GM12878 (cell line): ENCODE measurements at regions not wholly inside any gene's neighbourhood (a gene's known extent, or its start where the extent isn't known, plus 50 kb on each side); places are given as distances from the start of the nearest gene placed in this dataset.

Experiments
- ATAC-seq: fragments of 200-7000 bp; cut with Tn5 transposase; 3 replicates; pipeline ENCODE4 v1.9.1; 2020; ENCODE audit warnings: mild to moderate bottlenecking, moderate library complexity
- BruUV-seq: library from RNA; stranded (reverse); fragments of 400-500 nt; replicated peaks from 2 replicates; lab custom pipeline; 2021; lab: Mats Ljungman, UMichigan
- CTCF ChIA-PET: fragments of 300-600 bp; sonication (Branson Sonifier 250); formaldehyde crosslinking; extraction: SDS; loops from one replicate; lab custom pipeline; 2021; ENCODE audit warnings: inconsistent platforms; lab: Yijun Ruan, JAX
- POLR2A ChIA-PET: fragments of 350-600 bp; formaldehyde crosslinking; extraction: SDS; loops from one replicate; lab custom pipeline; 2021; ENCODE audit warnings: inconsistent platforms; lab: Charles Lee
- RAD21 ChIA-PET: fragments of 300-600 bp; sonication (Branson Sonifier 250); formaldehyde crosslinking; loops from one replicate; lab custom pipeline; 2023; ENCODE audit warnings: antibody characterized with exemption; ENCODE audit not compliant: unreplicated experiment; lab: Charles Lee
- SMC1A ChIA-PET: fragments of 300-600 bp; sonication (Branson Sonifier 250); formaldehyde crosslinking; loops from one replicate; lab custom pipeline; 2023; ENCODE audit not compliant: unreplicated experiment, uncharacterized antibody; lab: Charles Lee
- DNase-seq: peaks from one replicate; pipeline ENCODE4 v3.0.0-alpha.2; 2011; ENCODE audit warnings: low read depth, low spot score
- FAIRE-seq: peaks from 3 replicates; lab custom pipeline; 2011; peaks lifted over from hg19 to GRCh38; lab: Jason Lieb, UNC
- H2AFZ ChIP-seq: 2 replicates; pipeline ENCODE4 v1.6.0; 2011; ENCODE audit warnings: low read depth, low read length, control low read depth; ENCODE audit not compliant: control insufficient read depth
- H3K27ac ChIP-seq: 2 replicates; pipeline ENCODE4 v1.5.1; 2011; ENCODE audit warnings: control low read depth; ENCODE audit not compliant: control insufficient read depth, insufficient read depth
- H3K27me3 ChIP-seq, 2 experiments: replicated peaks in 1 of 2; 2 replicates each; pipeline versions ENCODE4 v1.6.0 to v1.6.1; 2011; ENCODE audit warnings: low read length in 1 of 2; ENCODE audit not compliant: control insufficient read depth in 2 of 2, insufficient read depth in 2 of 2
- H3K36me3 ChIP-seq, 2 experiments: 2 replicates each; pipeline ENCODE4 v1.5.1; 2011; ENCODE audit warnings: low read length in 1 of 2; ENCODE audit not compliant: control insufficient read depth in 2 of 2, insufficient read depth in 2 of 2
- H3K4me1 ChIP-seq: 2 replicates; pipeline ENCODE4 v1.6.1; 2011; ENCODE audit warnings: mild to moderate bottlenecking, low read length, moderate library complexity, mixed read lengths; ENCODE audit not compliant: control insufficient read depth, insufficient read depth
- H3K4me2 ChIP-seq: 2 replicates; pipeline ENCODE4 v1.6.0; 2011; ENCODE audit warnings: control low read depth; ENCODE audit not compliant: control insufficient read depth, insufficient read depth
- H3K4me3 ChIP-seq: fragments of 200-600 bp; sonication (generic); 2 replicates; pipeline ENCODE4 v1.5.1; 2016
- H3K79me2 ChIP-seq: 2 replicates; pipeline ENCODE4 v1.6.0; 2011; ENCODE audit warnings: low read length; ENCODE audit not compliant: control insufficient read depth, insufficient read depth
- H3K9ac ChIP-seq: 2 replicates; pipeline ENCODE4 v1.8.0; 2011; ENCODE audit warnings: low read length, control low read depth, mixed read lengths; ENCODE audit not compliant: control insufficient read depth, insufficient read depth
- H3K9me3 ChIP-seq: replicated peaks from 3 replicates; pipeline ENCODE4 v1.5.1; 2011; ENCODE audit warnings: mild to moderate bottlenecking, low read length; ENCODE audit not compliant: control insufficient read depth, insufficient read depth
- H4K20me1 ChIP-seq: 2 replicates; pipeline ENCODE4 v1.6.0; 2011; ENCODE audit not compliant: control insufficient read depth, insufficient read depth
- BACH1 ChIP-seq: fragments of 450-650 bp; IDR thresholded peaks from 2 replicates; pipeline ENCODE4 v1.6.1; 2017; ENCODE audit warnings: mild to moderate bottlenecking, borderline replicate concordance
- FOXK2 ChIP-seq: fragments of 450-650 bp; IDR thresholded peaks from 2 replicates; pipeline ENCODE4 v1.6.1; 2017; ENCODE audit warnings: mild to moderate bottlenecking, moderate library complexity
- HDGF ChIP-seq: fragments of 450-650 bp; IDR thresholded peaks from 2 replicates; pipeline ENCODE4 v1.6.1; 2016; ENCODE audit warnings: antibody characterized with exemption
- MTA2 ChIP-seq: fragments of 450-650 bp; IDR thresholded peaks from 2 replicates; pipeline ENCODE4 v1.6.1; 2016; ENCODE audit warnings: low read depth, mild to moderate bottlenecking, moderate library complexity
- NFXL1 ChIP-seq: fragments of 450-650 bp; IDR thresholded peaks from 2 replicates; pipeline ENCODE4 v1.6.1; 2017; ENCODE audit warnings: antibody characterized with exemption, mild to moderate bottlenecking, borderline replicate concordance
- NR2F1 ChIP-seq: fragments of 450-650 bp; conservative IDR thresholded peaks from 2 replicates; pipeline ENCODE4 v1.6.1; 2017; ENCODE audit warnings: mild to moderate bottlenecking
- PML ChIP-seq: IDR thresholded peaks from 2 replicates; pipeline ENCODE4 v1.6.1; 2012; ENCODE audit warnings: low read length, inconsistent platforms
- POLR2A ChIP-seq: IDR thresholded peaks from 2 replicates; pipeline ENCODE4 v1.6.1; 2011; ENCODE audit warnings: low read depth, mild to moderate bottlenecking, low read length
- SREBF1 ChIP-seq: IDR thresholded peaks from 2 replicates; pipeline ENCODE4 v1.6.1; 2012; ENCODE audit warnings: mild to moderate bottlenecking, low read length
- SREBF2 ChIP-seq: IDR thresholded peaks from 2 replicates; pipeline ENCODE4 v1.6.1; 2012; ENCODE audit warnings: mild to moderate bottlenecking, low read length
- SUPT20H ChIP-seq: IDR thresholded peaks from 2 replicates; pipeline ENCODE4 v1.6.1; 2011; ENCODE audit warnings: low read depth, mild to moderate bottlenecking, low read length, moderate library complexity, borderline replicate concordance; ENCODE audit not compliant: control insufficient read depth
- SUZ12 ChIP-seq: fragments of 200-600 bp; sonication (generic); IDR thresholded peaks from one replicate; pipeline ENCODE4 v1.6.1; 2018; ENCODE audit warnings: antibody characterized with exemption, mild to moderate bottlenecking; ENCODE audit not compliant: unreplicated experiment
- TARDBP ChIP-seq: IDR thresholded peaks from 2 replicates; pipeline ENCODE4 v1.6.1; 2016; ENCODE audit warnings: borderline replicate concordance
- USF2 ChIP-seq: IDR thresholded peaks from 2 replicates; pipeline ENCODE4 v1.6.1; 2011; ENCODE audit warnings: low read depth, low read length, improper control_type of control experiment, borderline replicate concordance
- YY1 ChIP-seq: IDR thresholded peaks from 2 replicates; pipeline ENCODE4 v1.6.1; 2011; ENCODE audit warnings: low read depth, mild to moderate bottlenecking, low read length
- ZNF622 ChIP-seq: fragments of 450-650 bp; IDR thresholded peaks from 2 replicates; pipeline ENCODE4 v1.6.1; 2017; ENCODE audit warnings: mild to moderate bottlenecking, inconsistent platforms
- WGBS: methylation state at CpG from one replicate; pipeline ENCODE4 v1.1.6; 2016; ENCODE audit warnings: low lambda C conversion rate; ENCODE audit not compliant: insufficient replicate concordance, insufficient coverage; ENCODE audit errors: missing lambda C conversion rate; 5-methylcytosine and 5-hydroxymethylcytosine counted together
- in situ Hi-C: fragments of 300-500 bp; cut with MboI; formaldehyde crosslinking; loops from 9 replicates; pipeline ENCODE4 v1.14.3; 2018; ENCODE audit warnings: mixed read lengths
- intact Hi-C: fragments of 100-400 bp; cut with micrococcal nuclease; formaldehyde crosslinking; loops from one replicate; pipeline ENCODE4 v1.14.2; 2022; ENCODE audit not compliant: unreplicated experiment

GRCh38 chr3:191521055-191521454, 60.1 kb downstream of the PYDC2 start (continued):
- TF ChIP-seq SUZ12 (no peak), NR2F1 (no peak), SUPT20H (no peak), FOXK2 (no peak), SREBF2 (no peak)

GRCh38 chr3:191523148-191523547, 62.2 kb downstream of the PYDC2 start:
- no peak overlapping the region for H3K9ac ChIP-seq
- H3K79me2 ChIP-seq = no peaks in the 10 kb centered on the region
- DNase-seq (no peak), FAIRE-seq (no peak), ATAC-seq (no peak)
- no peaks in the 10 kb centered on the region for H3K36me3 ChIP-seq
- in situ Hi-C loops = no loop called here
- TF ChIP-seq YY1 (no peak), USF2 (no peak), MTA2 (no peak), BACH1 (no peak), NFXL1 (no peak), PML (no peak), HDGF (no peak), ZNF622 (no peak), SREBF1 (no peak), POLR2A (no peak), TARDBP (no peak)
- no peak overlapping the region for H2AFZ ChIP-seq
- H3K4me3 ChIP-seq = no peak overlapping the region
- H3K4me1 ChIP-seq = no peaks in the 10 kb centered on the region
- ChIA-PET POLR2A (interaction anchor here (0.6 kb wide), 1 partner anchor 16 kb away, joined by 4 read pairs; no protein-coding TSS in a partner anchor), SMC1A (interaction anchor here (0.8 kb wide), 1 partner anchor 181 kb away, joined by 4 read pairs; no protein-coding TSS in a partner anchor), CTCF (no interaction called here), RAD21 (no interaction called here)
- WGBS = 92% methylated on average over 8 of the region's 8 CpGs
- BruUV-seq = no TSS peak
- H3K9me3 ChIP-seq = no peaks in the 10 kb centered on the region
- H3K27me3 ChIP-seq = no peaks in the 10 kb centered on the region
- intact Hi-C loops = no loop called here
- H3K4me2 ChIP-seq = no peak overlapping the region
- no peak overlapping the region for H3K27ac ChIP-seq
- H4K20me1 ChIP-seq = no peaks in the 10 kb centered on the region
